ENCODE measurements at regions not wholly inside any gene's neighbourhood (a gene's known extent, or its start where the extent isn't known, plus 50 kb on each side); places are given as distances from the start of the nearest gene placed in this dataset.

DNA sequence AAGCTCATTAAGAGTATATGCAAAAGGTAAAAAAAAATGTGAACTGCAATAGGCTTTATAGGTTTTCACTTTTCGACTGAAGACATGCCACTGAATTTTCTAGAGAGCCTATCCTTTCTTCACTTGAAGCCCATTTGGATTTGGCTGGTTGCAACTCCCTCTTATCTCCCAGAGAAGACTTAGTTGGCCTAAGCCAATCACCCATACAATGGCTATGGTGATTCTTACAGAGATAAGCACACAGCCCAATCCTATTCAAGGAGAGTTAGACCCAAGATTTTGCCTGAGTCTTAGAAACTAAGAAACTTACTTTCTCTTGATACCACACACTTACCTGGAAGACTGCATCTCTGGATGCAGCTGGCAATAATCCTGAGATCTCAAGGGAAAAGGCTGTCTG lies 167.3 kb upstream of the PTCHD4 start:
- TF ChIP-seq EZH2phosphoT487 (IDR thresholded peaks at IDR 0.05; ENCODE audit: insufficient read depth, low read depth) (no peak), EZH2 (IDR thresholded peaks at IDR 0.05; ENCODE audit: insufficient read depth, poor library complexity, severe bottlenecking) (no peak)

All from GM23248 (cell line).